Calu3 (cell line): ENCODE measurements at regions not wholly inside any gene's neighbourhood (a gene's known extent, or its start where the extent isn't known, plus 50 kb on each side); places are given as distances from the start of the nearest gene placed in this dataset.

Source experiments
- BruUV-seq: library from RNA; stranded (reverse); fragments of 400-500 nt; replicated peaks from 2 replicates; lab custom pipeline; 2021; lab: Mats Ljungman, UMichigan
- CTCF ChIA-PET: fragments of 300-600 bp; sonication (Branson Sonifier 250); formaldehyde crosslinking; loops from one replicate; lab custom pipeline; 2022; ENCODE audit warnings: antibody characterized with exemption; lab: Charles Lee
- DNase-seq: peaks from one replicate; pipeline ENCODE4 v3.0.0; 2022
- H3K27ac Mint-ChIP-seq: one replicate; pipeline ENCODE4 v1.8.0; 2022; ENCODE audit warnings: mixed read lengths; ENCODE audit not compliant: unreplicated experiment
- H3K27me3 Mint-ChIP-seq: one replicate; pipeline ENCODE4 v1.8.0; 2022; ENCODE audit warnings: mixed read lengths; ENCODE audit not compliant: unreplicated experiment
- H3K36me3 Mint-ChIP-seq: one replicate; pipeline ENCODE4 v1.8.0; 2022; ENCODE audit warnings: mild to moderate bottlenecking, moderate library complexity, mixed read lengths; ENCODE audit not compliant: insufficient read depth, unreplicated experiment
- H3K4me1 Mint-ChIP-seq: one replicate; pipeline ENCODE4 v1.8.0; 2022; ENCODE audit warnings: mild to moderate bottlenecking, low read depth, mixed read lengths; ENCODE audit not compliant: unreplicated experiment
- H3K4me3 Mint-ChIP-seq: one replicate; pipeline ENCODE4 v1.8.0; 2022; ENCODE audit warnings: mild to moderate bottlenecking, low read depth, moderate library complexity, mixed read lengths; ENCODE audit not compliant: unreplicated experiment
- H3K9me3 Mint-ChIP-seq: one replicate; pipeline ENCODE4 v1.8.0; 2022; ENCODE audit warnings: low read depth, mixed read lengths; ENCODE audit not compliant: unreplicated experiment
- intact Hi-C: fragments of 100-400 bp; cut with micrococcal nuclease; formaldehyde crosslinking; loops from one replicate; pipeline ENCODE4 v1.10.0; 2022; ENCODE audit not compliant: unreplicated experiment
- TF ChIP-seq, protein P1 (sequence below): fragments of 200-600 bp; IDR thresholded peaks from one replicate; pipeline ENCODE4 v1.8.0; 2022; ENCODE audit warnings: antibody characterized with exemption; ENCODE audit not compliant: unreplicated experiment

- Mint-ChIP-seq H3K4me3 (no peak overlapping the region), H3K9me3 (peaks cover 8% of the 10 kb centered on the region), H3K27me3 (no peaks in the 10 kb centered on the region), H3K27ac (no peak overlapping the region), H3K4me1 (peaks cover 12% of the 10 kb centered on the region), H3K36me3 (no peaks in the 10 kb centered on the region)
- DNase-seq, result no peak
- CTCF ChIA-PET, result interaction anchor here (0.7 to 1.9 kb wide), 8 partner anchors 21 to 1116 kb away, joined by 3 to 5 read pairs (median 3); partner anchors contain the start of gene COL12A1
- TF ChIP-seq, protein P1, sequence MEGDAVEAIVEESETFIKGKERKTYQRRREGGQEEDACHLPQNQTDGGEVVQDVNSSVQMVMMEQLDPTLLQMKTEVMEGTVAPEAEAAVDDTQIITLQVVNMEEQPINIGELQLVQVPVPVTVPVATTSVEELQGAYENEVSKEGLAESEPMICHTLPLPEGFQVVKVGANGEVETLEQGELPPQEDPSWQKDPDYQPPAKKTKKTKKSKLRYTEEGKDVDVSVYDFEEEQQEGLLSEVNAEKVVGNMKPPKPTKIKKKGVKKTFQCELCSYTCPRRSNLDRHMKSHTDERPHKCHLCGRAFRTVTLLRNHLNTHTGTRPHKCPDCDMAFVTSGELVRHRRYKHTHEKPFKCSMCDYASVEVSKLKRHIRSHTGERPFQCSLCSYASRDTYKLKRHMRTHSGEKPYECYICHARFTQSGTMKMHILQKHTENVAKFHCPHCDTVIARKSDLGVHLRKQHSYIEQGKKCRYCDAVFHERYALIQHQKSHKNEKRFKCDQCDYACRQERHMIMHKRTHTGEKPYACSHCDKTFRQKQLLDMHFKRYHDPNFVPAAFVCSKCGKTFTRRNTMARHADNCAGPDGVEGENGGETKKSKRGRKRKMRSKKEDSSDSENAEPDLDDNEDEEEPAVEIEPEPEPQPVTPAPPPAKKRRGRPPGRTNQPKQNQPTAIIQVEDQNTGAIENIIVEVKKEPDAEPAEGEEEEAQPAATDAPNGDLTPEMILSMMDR, result no peak
- intact Hi-C loops, result loop anchor here (1.0 to 10.0 kb wide), 3 partner anchors 159 to 1118 kb away; no protein-coding TSS in a partner anchor
- BruUV-seq, result no TSS peak
These were observed 395.8 kb downstream of the CD109 start for GRCh38 chr6:74091794-74092157.

DNA sequence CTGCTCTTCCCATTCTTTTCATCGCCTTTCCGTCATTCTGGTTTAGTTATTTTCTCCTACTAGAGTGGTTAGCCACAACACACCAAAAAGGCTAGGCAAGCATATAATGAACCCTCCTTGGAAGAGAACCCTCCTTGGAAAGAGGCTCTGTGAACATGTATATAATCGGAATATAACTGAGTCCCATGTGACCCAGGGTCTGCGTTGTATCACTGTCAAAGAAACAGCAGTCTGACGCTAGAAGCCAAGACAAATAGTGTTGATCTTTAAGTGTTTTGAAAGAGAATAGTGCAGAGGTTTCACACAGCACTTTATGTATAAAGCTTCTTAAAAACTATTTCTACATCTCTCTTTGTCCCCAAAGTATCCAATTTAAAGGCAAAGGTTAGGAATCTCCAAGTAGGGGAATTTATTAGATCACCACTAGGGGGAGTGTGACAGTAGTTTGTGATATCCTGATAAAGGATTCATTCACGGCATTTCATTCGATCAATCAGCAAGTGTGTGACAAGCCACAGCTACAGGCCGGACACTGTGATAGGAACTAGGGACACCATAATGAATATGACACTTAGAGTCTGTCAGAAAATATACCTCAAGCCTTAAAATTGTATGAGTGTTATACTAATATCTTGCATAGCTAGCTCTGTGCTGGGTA lies 395.3 kb downstream of the CD109 start:
- BruUV-seq, result no TSS peak
- DNase-seq, result peak; percentile 25

GRCh38 chr6:74087899-74088298 lies 391.9 kb downstream of the CD109 start:
- no peaks in the 10 kb centered on the region for H3K27me3 Mint-ChIP-seq
- no peak overlapping the region for H3K27ac Mint-ChIP-seq
- peaks cover 7% of the 10 kb centered on the region for H3K9me3 Mint-ChIP-seq
- intact Hi-C loops, result loop anchor here (1.0 to 10.0 kb wide), 3 partner anchors 113 to 1116 kb away; no protein-coding TSS in a partner anchor
- no TSS peak for BruUV-seq
- TF ChIP-seq, protein P1, result no peak
- no peak overlapping the region for H3K4me3 Mint-ChIP-seq
- H3K36me3 Mint-ChIP-seq, result no peaks in the 10 kb centered on the region
- no peak for DNase-seq
- CTCF ChIA-PET, result interaction anchor here (0.5 to 1.2 kb wide), 3 partner anchors 116 to 1121 kb away, joined by 3 to 6 read pairs (median 4); no protein-coding TSS in a partner anchor
- no peaks in the 10 kb centered on the region for H3K4me1 Mint-ChIP-seq

More for the DNA sequence above, 395.3 kb downstream of the CD109 start:
- CTCF ChIA-PET, result interaction anchor here (0.7 to 1.9 kb wide), 8 partner anchors 21 to 1117 kb away, joined by 3 to 5 read pairs (median 3); partner anchors contain the start of gene COL12A1
- intact Hi-C loops, result loop anchor here (2.0 to 10.0 kb wide), 2 partner anchors 160 to 234 kb away; no protein-coding TSS in a partner anchor
- Mint-ChIP-seq H3K27ac (no peak overlapping the region), H3K9me3 (peaks cover 8% of the 10 kb centered on the region), H3K27me3 (no peaks in the 10 kb centered on the region), H3K4me3 (no peak overlapping the region), H3K4me1 (peaks cover 9% of the 10 kb centered on the region), H3K36me3 (no peaks in the 10 kb centered on the region)
- TF ChIP-seq, protein P1, result peak; percentile 52

- CTCF ChIA-PET, result no interaction called here
- BruUV-seq, result no TSS peak
- no peaks in the 10 kb centered on the region for H3K27me3 Mint-ChIP-seq
- intact Hi-C loops, result no loop called here
- no peaks in the 10 kb centered on the region for H3K4me1 Mint-ChIP-seq
- no peak for DNase-seq
- no peaks in the 10 kb centered on the region for H3K36me3 Mint-ChIP-seq
- H3K27ac Mint-ChIP-seq, result no peak overlapping the region
- H3K4me3 Mint-ChIP-seq, result no peak overlapping the region
- no peaks in the 10 kb centered on the region for H3K9me3 Mint-ChIP-seq
- TF ChIP-seq, protein P1, result no peak
These were observed 379.9 kb downstream of the CD109 start for GRCh38 chr6:74075896-74076295.
